ENCODE measurements at regions not wholly inside any gene's neighbourhood (a gene's known extent, or its start where the extent isn't known, plus 50 kb on each side); places are given as distances from the start of the nearest gene placed in this dataset.

- no peak for DNase-seq (ENCODE audit: low read depth in 2 of 2)
Measured at GRCh38 chr2:129464036-129464435, 515.4 kb upstream of the RAB6C start.

DNA sequence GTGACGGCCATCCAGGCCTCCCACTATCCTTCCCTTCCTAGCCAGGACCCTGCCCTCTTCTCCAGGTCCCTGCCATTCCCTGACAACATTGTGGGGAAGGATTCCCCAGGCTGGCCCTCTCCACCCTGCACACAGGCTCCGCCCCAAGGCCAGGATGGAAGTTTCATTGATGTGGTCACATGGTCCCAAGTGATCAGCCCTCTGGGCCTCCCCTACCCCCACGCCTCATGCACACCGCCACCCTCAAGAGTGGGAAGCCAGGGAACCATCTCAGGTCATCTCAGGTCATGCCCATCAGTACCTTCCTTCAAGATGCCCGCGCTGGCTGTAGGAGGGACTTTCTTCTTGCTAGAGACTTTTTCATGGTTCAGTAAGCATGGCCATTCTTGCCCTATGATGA is 514.8 kb upstream of the RAB6C start:
- DNase-seq (ENCODE audit: low read depth in 2 of 2): no peak

GRCh38 chr2:129465045-129465444 is 514.4 kb upstream of the RAB6C start:
- no peak for DNase-seq (ENCODE audit: low read depth in 2 of 2)

DNA sequence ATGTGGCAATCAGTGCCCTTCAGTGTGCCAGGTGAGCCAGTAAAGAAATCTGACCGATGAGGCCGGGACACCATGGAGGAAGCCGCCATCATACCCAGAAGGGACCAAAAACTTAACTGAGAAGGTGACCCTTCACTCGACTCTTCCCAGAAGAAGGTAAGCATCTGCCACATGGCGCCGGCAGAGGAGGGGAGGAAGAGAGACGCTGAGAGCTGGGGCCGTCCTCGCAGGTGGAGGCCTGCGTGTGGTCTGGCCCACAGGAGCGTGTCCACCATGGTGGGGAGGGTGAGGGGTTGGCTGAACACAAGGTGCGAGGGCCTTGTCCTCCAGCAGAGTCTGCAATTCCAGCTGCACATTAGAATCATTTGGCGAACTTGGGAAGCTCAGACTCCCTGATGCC is 513.1 kb upstream of the RAB6C start:
- no peak for DNase-seq (ENCODE audit: low read depth in 2 of 2)

GRCh38 chr2:129467012-129467779 is 512.3 kb upstream of the RAB6C start:
- DNase-seq (ENCODE audit: low read depth in 2 of 2): no peak

GRCh38 chr2:129467941-129468340 is 511.5 kb upstream of the RAB6C start:
- DNase-seq (ENCODE audit: low read depth in 2 of 2): no peak

DNA sequence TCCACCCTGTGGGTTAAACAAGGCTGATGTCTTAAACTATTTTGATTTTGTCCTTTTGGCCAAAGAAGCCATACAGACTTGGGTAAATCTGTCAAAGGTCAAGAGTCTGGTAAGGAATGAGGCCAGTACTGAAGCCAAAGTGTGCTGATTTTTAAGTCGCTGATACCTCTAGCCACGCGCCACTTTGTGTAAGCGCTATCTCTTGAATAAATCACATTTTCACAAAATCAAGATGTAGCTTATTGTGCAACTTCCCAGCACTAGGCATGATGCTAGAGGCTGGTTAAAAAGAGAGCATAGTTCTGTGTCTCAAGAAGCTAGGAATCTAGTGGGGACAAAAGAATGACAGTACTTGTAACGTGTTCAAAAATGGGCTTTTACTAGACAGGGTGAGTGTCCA is 510.6 kb upstream of the RAB6C start:
- no peak for DNase-seq (ENCODE audit: low read depth in 2 of 2)

- DNase-seq (ENCODE audit: low read depth in 2 of 2): no peak
Measured at GRCh38 chr2:129469389-129469788, 510.1 kb upstream of the RAB6C start.

- DNase-seq (ENCODE audit: low read depth in 2 of 2): no peak
Measured at GRCh38 chr2:129469871-129470270, 509.6 kb upstream of the RAB6C start.

DNA sequence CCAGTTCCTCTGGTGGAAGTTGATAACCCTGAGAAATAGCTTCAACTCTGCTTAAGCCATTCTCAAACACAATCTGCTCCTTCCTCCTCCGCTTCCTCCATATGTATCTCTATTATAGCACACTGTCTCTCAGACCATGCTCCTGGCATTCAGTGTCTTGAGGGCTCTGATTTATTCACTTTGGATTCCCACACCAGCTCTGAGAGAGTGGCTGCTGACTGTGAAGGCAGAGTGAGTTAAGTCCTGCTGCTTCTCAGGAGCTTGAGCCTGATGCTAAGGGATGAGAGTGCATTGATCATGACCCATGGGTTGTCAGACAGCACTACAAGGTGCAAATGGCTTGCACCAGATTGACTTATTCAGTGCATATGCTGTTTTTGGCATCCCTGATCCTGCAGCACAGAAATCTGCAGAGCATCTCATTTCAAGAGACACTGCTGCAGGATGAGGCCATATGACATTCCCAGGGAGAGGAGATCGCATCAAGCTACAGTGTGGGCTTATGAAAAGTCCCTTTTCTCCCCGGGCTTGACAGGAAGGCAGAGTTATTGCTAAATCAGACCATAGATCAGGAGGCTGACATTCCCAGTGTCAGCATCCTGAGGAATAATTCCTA is 500.5 kb upstream of the RAB6C start:
- no peak for DNase-seq (ENCODE audit: low read depth in 2 of 2)

DNA sequence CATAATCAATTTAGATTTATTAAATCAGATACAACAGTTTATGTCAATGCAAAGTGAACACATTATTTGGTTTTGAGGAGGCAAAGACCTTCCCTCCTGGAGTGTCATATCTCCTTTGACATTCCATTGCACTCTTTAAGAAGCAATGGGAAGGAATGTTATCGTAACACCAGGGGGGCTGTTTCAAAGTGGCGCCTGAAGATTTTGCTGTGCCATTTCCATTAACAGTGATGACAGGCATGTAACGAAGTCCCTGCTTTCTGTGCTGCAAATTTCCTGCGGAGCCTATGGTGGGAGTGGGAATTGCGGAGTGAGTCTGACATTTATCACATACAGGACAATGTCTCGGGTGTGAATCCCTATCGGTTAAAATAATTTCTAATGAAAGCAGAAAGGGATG is 499.6 kb upstream of the RAB6C start:
- DNase-seq (ENCODE audit: low read depth in 2 of 2): no peak

DNA sequence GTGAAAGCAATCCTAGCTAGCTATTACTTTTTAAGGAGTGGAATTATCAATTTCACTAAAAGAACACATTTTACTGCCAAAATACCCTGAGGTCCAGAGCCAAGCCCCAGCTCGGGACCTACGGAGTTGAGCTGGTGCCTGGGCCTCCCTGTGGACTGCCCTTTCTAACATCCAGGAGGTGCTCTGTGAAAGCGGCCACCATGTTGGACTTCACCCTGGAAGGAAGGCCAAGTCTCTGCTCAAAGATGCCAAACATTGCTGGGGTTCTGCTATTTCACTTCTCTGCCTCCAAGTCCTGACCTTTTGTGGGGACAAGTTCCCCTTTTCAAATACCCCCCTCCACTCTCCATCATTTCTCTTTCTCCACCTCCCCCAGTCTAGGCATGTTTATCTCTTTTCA is 498.7 kb upstream of the RAB6C start:
- no peak for DNase-seq (ENCODE audit: low read depth in 2 of 2)

DNA sequence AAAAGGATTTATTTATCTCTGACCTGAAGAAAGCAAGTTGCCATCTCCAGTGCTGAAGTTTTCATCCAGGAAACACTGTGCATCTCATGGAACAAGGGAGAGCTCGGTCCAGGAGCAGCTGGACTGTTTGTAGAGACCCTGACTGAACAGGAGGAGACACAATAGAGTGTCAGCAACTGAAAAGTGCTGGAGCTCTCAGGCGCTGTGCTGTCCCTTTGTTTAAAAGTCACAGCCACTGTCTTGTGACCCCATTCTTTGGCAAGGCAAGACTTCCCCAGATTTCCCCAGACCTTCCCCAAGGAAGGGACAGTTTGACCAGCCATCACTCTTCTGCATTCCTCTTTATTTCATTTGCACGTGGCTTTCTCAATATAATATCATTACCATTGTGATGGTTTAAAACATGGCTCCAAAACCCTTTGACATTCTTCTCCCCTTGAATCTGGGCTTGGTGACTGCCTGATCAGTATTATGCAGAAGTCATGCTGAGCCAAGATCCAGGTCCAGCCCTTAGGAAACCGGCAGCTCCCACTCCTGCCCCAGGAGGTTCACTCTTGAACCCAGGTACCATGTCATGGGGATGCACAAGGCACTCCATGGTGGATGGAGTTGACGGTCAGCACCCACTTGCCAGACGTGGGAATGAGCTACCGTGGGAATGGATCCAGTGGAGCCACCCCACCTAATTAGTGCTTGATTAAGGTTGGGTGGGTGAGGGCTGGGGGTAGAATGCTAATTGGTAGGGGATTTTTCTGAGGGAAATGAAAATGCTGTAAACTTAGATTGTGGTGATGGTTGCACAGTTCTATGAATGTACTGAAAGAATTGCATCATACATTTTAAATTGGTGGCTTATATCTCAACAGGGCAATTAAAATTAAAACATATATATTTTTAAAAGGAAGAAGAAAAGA is 497.9 kb upstream of the RAB6C start:
- DNase-seq (ENCODE audit: low read depth in 2 of 2): no peak

DNA sequence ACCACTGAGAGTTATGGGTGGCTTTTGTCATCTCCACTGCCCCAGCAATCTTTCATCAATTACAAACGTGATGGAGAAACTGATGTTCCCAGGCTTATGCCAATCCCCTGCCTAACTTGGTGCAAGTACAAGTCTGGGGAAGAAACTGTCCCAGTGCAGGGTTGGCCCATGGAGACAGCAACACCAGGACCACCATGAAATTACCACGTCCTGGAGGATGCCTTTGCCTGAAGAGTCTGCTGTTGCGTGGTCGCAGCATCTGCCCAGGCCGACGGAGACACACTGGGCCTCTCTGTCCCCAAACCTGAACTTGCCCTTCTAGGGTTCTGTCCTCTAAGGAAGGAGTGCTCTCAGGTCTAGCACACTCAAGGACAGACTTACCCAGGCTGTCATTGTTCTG is 496.8 kb upstream of the RAB6C start:
- DNase-seq (ENCODE audit: low read depth in 2 of 2): no peak

- DNase-seq (ENCODE audit: low read depth in 2 of 2): no peak
Measured at GRCh38 chr2:129483366-129483765, 496.1 kb upstream of the RAB6C start.

DNA sequence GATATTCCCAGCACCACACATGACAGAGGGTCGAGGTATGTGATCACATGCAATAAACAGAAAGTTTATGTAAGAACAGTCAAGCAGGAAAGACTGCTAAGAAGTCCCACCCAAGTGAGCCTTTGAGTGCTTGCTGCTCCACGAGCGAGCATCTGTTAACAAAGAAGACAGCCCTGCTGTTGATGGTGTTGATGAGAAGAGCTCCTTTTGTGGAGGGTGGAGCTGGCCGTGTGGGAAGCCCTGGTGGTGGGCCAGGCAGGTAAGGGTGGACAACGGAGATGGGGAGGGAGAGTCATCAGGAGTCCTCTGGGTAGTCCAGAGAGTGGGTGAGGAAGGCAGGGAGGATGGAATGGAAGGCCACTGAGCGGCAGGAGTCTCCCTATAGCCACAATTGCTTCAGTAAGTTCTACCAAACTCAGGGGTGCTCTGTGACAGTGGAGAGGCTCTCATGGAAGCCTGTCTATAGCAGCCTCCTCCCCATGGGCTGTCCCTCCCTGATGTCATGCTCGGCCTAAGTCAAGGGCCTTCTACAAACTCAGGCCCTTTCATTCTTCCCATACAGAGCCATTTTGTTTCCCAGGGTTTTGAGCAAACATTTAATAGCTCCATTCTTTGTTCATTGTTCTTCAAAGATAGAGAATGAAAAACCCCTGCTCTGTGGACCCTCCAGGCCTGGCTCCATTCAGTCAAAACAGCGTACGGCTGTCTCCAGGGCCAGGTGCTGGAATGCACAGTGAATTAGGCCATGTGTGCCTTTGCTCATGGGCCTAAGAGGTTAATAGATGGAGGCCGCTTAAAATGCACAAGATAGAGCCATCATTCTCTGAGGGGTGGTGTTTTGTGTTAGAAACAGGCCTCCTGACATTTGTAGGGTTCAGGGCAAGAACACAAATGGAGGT is 494.2 kb upstream of the RAB6C start:
- no peak for DNase-seq (ENCODE audit: low read depth in 2 of 2)

GRCh38 chr2:129488376-129488775 is 491.1 kb upstream of the RAB6C start:
- DNase-seq (ENCODE audit: low read depth in 2 of 2): no peak

GRCh38 chr2:129490641-129491040 is 488.8 kb upstream of the RAB6C start:
- DNase-seq (ENCODE audit: low read depth in 2 of 2): no peak

DNA sequence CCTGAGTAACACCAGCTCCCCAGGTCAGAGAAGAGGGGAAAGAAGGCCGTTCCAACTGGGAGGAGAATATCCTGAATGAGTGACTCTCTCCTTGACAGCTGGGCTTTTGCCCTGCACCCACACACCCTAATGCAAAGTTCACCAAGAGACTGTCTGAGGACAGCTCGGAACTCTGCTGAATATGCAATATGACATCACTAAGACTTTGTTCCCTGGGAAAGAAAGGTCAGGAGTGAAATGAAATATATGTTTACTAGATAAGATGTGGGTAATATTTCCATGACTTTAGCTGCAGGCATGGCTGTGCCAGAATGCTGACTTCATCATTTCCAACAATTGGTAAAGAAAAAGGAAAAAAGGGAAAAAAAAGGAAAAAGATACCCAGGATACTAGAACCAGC is 488.2 kb upstream of the RAB6C start:
- DNase-seq (ENCODE audit: low read depth in 2 of 2): no peak

- no peak for DNase-seq (ENCODE audit: low read depth in 2 of 2)
Measured at GRCh38 chr2:129492548-129492947, 486.9 kb upstream of the RAB6C start.

DNA sequence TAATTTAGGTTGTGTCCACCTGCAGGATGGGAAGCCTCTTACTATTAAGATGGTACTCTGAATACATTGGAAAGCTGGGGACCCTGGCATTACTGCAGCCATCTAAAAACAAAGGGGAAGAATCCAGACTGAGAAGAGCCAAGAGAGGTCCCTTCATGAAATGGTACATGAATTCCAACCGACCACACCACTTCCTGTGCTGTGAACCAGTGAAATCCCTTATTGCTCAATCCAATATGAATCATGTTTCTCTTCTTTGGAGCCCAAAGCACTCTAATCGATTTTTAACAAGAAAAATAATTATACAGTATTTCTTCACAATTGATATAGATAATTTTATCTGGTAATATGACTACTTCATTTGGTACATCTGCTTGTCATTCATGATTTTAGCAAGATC is 479.7 kb upstream of the RAB6C start:
- no peak for DNase-seq (ENCODE audit: low read depth in 2 of 2)

DNA sequence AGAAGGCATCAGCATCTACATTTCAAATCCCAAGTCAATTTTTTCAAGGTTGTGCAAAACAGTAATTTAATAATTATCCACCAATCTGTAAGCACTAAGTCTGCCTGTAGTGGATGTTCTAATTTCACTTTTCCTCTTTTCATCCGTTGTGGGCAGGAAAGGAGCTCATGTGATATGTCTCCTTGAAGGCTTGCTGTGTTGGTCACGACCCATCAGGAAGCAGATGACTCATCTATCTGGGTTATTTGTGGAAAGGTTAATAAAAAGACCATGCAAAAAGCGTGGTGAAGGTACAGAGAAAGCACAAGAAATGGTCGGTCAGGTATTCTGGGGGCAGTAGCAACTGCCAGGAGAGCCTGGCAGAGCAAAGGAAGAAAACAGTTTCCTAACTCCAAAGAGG is 476.7 kb upstream of the RAB6C start:
- no peak for DNase-seq (ENCODE audit: low read depth in 2 of 2)
